PC-3 (cell line): ENCODE measurements at regions not wholly inside any gene's neighbourhood (a gene's known extent, or its start where the extent isn't known, plus 50 kb on each side); places are given as distances from the start of the nearest gene placed in this dataset.

Experiments used
- EZH2phosphoT487 ChIP-seq: fragments of 300-600 bp; sonication (generic); IDR thresholded peaks from 2 replicates; pipeline ENCODE4 v1.6.1; 2018; ENCODE audit warnings: mild to moderate bottlenecking, antibody characterized with exemption, low read length, borderline replicate concordance
- TF ChIP-seq, protein P1 (sequence below): fragments of 300-600 bp; sonication (generic); conservative IDR thresholded peaks from 2 replicates; pipeline ENCODE4 v1.5.1; 2017; ENCODE audit warnings: antibody characterized with exemption, low read depth, mild to moderate bottlenecking, low read length

DNA sequence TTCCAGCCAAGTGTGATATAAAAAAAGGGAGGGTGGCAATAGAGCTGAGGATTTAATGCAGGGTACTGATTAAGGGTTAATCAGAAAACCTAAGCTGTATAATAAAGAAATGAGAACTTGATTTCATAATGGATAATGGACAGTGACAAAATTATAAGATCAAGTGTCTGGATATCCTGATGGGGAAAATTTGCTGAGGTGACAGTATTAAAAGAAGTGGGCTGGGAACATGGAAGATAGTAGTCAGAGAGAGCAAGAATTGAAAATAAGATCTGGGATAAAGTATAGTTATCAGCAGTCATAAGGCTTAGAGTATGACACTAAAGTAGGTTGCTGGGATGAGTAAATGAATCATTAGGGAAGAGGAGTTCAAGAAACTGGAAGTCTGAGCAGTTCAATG is 627.3 kb upstream of the RGS18 start:
- TF ChIP-seq, protein P1, sequence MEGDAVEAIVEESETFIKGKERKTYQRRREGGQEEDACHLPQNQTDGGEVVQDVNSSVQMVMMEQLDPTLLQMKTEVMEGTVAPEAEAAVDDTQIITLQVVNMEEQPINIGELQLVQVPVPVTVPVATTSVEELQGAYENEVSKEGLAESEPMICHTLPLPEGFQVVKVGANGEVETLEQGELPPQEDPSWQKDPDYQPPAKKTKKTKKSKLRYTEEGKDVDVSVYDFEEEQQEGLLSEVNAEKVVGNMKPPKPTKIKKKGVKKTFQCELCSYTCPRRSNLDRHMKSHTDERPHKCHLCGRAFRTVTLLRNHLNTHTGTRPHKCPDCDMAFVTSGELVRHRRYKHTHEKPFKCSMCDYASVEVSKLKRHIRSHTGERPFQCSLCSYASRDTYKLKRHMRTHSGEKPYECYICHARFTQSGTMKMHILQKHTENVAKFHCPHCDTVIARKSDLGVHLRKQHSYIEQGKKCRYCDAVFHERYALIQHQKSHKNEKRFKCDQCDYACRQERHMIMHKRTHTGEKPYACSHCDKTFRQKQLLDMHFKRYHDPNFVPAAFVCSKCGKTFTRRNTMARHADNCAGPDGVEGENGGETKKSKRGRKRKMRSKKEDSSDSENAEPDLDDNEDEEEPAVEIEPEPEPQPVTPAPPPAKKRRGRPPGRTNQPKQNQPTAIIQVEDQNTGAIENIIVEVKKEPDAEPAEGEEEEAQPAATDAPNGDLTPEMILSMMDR = no peak
- TF ChIP-seq EZH2phosphoT487 = no peak
